ENCODE measurements at regions not wholly inside any gene's neighbourhood (a gene's known extent, or its start where the extent isn't known, plus 50 kb on each side); places are given as distances from the start of the nearest gene placed in this dataset.
A peak's percentile ranks its signal among the peaks of the same experiment; 100 is the strongest.

DNA sequence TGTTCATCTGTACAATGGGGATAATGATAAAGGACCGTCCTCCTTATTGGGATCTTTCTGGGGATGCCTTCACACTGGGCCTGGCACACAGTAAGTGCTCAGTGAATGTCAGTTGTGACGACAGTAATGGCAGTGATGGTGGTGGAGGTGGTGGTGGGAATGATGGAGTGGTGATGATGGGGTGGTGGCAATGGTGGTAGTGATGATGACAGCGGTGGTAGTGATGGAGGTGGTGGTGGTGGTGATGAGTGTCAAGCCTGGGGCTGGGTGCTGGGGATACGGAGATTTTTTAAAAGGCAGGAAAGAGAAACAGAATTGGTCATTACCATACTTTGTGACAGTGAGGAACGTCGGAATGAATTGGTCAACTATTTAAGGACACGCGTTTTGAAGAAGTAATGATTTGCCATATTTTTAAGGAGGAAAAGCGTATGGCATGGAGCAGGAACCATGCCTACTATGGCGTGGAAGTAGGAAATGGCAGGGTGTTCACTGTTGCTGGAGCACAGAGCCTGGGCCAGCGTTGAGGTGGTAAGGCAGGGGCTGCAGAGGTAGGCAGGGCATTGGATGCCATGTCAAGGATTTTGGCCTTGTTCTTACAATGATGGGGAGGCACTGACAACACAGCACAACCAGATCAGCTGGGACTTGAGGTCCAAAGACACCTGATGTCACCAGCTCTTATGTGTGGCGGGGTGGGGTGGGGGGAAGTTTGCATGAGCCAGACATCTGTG, 128.7 kb downstream of the ACTL8 start:
- H3K4me1 Mint-ChIP-seq: no peaks in the 10 kb centered on the region

DNA sequence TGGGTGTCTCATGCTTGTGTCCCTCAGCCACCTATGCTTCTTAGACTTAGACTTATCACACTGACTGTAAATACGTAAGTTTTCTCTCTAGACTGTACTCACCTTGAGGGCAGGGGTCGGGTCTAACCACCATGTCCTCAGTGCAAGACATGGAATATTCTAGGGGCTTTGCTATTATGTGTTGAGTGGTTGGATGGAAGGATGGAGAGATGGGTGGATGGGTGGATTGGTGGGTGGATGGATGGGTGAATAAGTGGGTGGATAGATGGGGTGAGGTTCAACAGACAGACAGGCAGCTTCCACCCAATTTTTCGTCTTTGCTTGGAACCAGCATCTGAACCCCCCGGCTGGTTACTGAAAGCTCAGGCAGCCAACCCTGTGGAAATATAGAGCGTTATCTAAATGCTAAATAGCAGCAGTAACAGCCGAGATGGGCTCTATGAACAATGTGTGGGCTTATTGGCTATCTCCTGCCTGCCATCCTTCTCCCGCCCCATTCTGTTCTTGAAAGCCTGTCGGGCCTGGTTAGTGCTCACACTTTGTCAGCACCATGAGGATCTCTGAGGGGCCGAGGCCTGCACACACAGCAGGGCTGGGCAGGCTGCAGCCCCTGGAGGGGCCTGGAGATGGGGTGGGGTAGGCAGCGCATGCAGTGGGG, 130.7 kb downstream of the ACTL8 start:
- Mint-ChIP-seq H3K27me3 (ENCODE audit: low read depth) (peaks cover 59% of the 10 kb centered on the region), H3K27ac (no peak overlapping the region), H3K36me3 (no peaks in the 10 kb centered on the region), H3K4me1 (no peaks in the 10 kb centered on the region), H3K9me3 (no peaks in the 10 kb centered on the region), H3K4me3 (no peak overlapping the region)
- TF ChIP-seq, protein P1, sequence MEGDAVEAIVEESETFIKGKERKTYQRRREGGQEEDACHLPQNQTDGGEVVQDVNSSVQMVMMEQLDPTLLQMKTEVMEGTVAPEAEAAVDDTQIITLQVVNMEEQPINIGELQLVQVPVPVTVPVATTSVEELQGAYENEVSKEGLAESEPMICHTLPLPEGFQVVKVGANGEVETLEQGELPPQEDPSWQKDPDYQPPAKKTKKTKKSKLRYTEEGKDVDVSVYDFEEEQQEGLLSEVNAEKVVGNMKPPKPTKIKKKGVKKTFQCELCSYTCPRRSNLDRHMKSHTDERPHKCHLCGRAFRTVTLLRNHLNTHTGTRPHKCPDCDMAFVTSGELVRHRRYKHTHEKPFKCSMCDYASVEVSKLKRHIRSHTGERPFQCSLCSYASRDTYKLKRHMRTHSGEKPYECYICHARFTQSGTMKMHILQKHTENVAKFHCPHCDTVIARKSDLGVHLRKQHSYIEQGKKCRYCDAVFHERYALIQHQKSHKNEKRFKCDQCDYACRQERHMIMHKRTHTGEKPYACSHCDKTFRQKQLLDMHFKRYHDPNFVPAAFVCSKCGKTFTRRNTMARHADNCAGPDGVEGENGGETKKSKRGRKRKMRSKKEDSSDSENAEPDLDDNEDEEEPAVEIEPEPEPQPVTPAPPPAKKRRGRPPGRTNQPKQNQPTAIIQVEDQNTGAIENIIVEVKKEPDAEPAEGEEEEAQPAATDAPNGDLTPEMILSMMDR (IDR thresholded peaks at IDR 0.05; ENCODE audit: unreplicated experiment): no peak
- peak in 1 of 2 experiments; percentile 25 for DNase-seq (ENCODE audit: low spot score in 2 of 2, unreplicated experiment in 2 of 2)

More for the DNA sequence above, 128.7 kb downstream of the ACTL8 start:
- Mint-ChIP-seq H3K4me3 (no peak overlapping the region), H3K27me3 (ENCODE audit: low read depth) (peaks cover 46% of the 10 kb centered on the region), H3K27ac (no peak overlapping the region), H3K36me3 (no peaks in the 10 kb centered on the region), H3K9me3 (no peaks in the 10 kb centered on the region)
- TF ChIP-seq, protein P1 (IDR thresholded peaks at IDR 0.05; ENCODE audit: unreplicated experiment): no peak
- DNase-seq (ENCODE audit: low spot score in 2 of 2, unreplicated experiment in 2 of 2): peak in 1 of 2 experiments; percentile 16

DNA sequence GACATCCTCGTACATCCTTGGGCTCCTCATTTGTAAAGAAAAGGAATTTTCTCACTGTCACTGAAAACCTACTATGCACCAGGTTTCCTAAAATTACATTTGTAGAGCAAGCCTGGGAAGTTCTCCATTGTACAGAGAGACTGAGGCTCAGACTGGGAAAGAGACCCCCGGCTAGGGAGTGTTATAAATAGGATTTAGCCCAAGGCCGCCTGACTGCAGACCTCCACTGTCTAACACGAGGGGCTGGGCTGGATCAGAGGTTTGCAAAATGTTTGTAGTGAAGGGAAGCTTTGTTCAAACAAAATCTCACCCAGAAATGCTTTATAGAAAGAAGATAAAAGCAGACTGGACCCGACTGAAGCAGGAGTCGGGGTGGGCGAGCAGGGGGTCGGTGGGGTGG, 131.3 kb downstream of the ACTL8 start:
- no peaks in the 10 kb centered on the region for H3K9me3 Mint-ChIP-seq
- peaks cover 63% of the 10 kb centered on the region for H3K27me3 Mint-ChIP-seq (ENCODE audit: low read depth)

DNA sequence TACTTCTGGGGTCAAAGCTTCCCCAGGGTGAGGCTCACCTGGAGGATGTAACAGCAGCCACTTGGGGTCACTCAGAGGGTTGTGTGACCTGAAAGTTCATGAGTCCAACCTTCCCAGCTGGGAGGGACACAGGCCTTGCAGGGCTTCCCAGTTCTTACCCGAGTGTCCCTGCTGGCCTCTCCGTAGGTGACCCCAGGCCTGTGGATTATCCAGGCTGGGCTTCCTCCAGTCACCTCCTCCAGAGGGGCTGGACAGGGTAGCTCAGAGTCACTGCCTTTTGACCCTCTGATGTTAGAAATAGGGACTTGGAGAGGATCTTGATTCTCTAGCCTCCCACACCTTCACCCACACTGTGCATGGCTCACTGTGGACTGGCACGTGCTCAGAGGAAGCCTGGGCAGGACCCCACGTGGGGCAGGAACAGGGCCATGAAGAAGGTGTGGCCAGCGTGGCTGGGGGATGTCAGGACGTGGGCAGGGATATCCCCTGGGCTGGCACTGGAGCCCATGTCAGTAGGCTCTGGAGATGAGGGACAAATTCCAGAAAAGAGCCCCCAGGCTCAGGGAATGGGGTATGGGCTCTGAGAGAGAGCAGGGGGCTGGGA, 131.8 kb downstream of the ACTL8 start:
- TF ChIP-seq, protein P1 (IDR thresholded peaks at IDR 0.05; ENCODE audit: unreplicated experiment): no peak
- Mint-ChIP-seq H3K27ac (no peak overlapping the region), H3K4me1 (no peaks in the 10 kb centered on the region), H3K9me3 (no peaks in the 10 kb centered on the region), H3K27me3 (ENCODE audit: low read depth) (peaks cover 61% of the 10 kb centered on the region), H3K36me3 (no peaks in the 10 kb centered on the region), H3K4me3 (no peak overlapping the region)
- DNase-seq (ENCODE audit: low spot score in 2 of 2, unreplicated experiment in 2 of 2): peak in 1 of 2 experiments; percentile 30

More for the DNA sequence above, 131.3 kb downstream of the ACTL8 start:
- Mint-ChIP-seq H3K36me3 (no peaks in the 10 kb centered on the region), H3K27ac (no peak overlapping the region), H3K4me3 (no peak overlapping the region), H3K4me1 (no peaks in the 10 kb centered on the region)
- DNase-seq (ENCODE audit: low spot score in 2 of 2, unreplicated experiment in 2 of 2): peak in 1 of 2 experiments; percentile 14
- TF ChIP-seq, protein P1 (IDR thresholded peaks at IDR 0.05; ENCODE audit: unreplicated experiment): no peak

DNA sequence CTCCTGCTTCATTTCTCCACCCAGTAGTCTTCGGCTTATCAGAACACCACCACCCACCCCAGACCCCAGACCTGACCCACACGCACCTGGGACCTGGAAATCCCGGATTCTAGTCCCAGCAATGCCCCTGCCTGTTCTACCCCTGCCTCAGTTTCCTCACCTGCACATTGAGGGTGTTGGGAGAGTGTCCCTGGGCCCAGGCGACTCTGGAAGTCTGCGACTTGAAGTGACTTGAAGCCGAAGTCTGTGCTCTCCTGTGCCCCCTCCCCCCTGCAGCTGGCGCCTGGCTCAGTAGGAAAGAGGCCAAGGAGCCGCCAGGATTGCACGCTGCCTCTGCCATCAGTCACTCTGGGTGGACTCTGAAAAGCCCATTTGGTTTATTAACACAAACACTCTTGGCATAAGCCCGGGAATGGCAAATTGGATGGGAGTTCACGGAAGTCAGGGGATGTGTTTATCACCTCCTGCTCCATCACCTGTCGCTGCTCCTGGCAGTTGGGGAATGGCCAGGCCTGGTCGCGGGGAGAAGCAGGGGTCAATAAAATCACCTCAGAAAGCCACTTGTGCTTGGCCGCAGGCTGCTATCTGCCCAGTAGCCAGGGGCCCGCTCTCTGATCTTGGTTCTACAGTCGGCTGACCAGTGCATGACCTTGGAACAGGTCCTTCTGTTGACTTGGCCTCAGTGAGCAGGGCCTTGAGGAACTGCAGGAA, 132.7 kb downstream of the ACTL8 start:
- no peaks in the 10 kb centered on the region for H3K4me1 Mint-ChIP-seq
- H3K9me3 Mint-ChIP-seq: no peaks in the 10 kb centered on the region
- TF ChIP-seq, protein P1 (IDR thresholded peaks at IDR 0.05; ENCODE audit: unreplicated experiment): no peak
- no peaks in the 10 kb centered on the region for H3K36me3 Mint-ChIP-seq
- DNase-seq (ENCODE audit: low spot score in 2 of 2, unreplicated experiment in 2 of 2): peak in 1 of 2 experiments; percentile 34
- H3K4me3 Mint-ChIP-seq: no peak overlapping the region
- H3K27me3 Mint-ChIP-seq (ENCODE audit: low read depth): peaks cover 66% of the 10 kb centered on the region
- no peak overlapping the region for H3K27ac Mint-ChIP-seq

Measured in mesothelial cell of epicardium (in vitro differentiated cells).